Sigmoid colon (tissue), 4 donors: ENCODE measurements at regions not wholly inside any gene's neighbourhood (a gene's known extent, or its start where the extent isn't known, plus 50 kb on each side); places are given as distances from the start of the nearest gene placed in this dataset.

ENCODE experiments used
- CTCF ChIP-seq, 4 experiments: fragments of 450-650 bp in 3 of 4; fragments of 200-600 bp in 1 of 4; IDR thresholded peaks; one replicate each; pipeline ENCODE4 v1.5.1; 2016 to 2019; ENCODE audit warnings: antibody characterized with exemption in 4 of 4, mild to moderate bottlenecking in 3 of 4, moderate library complexity in 2 of 4
- EP300 ChIP-seq, 4 donors: sonication (generic); formaldehyde crosslinking; IDR thresholded peaks; one replicate each; pipeline ENCODE4 v1.6.1; 2017; ENCODE audit warnings: antibody characterized with exemption in 4 of 4

- TF ChIP-seq CTCF (IDR thresholded peaks at IDR 0.05) (no peak), EP300 (IDR thresholded peaks at IDR 0.05) (no peak)
These were observed 208.1 kb downstream of the VAPA start for GRCh38 chr18:10121786-10122515.
